ENCODE measurements at regions not wholly inside any gene's neighbourhood (a gene's known extent, or its start where the extent isn't known, plus 50 kb on each side); places are given as distances from the start of the nearest gene placed in this dataset.

- no peak overlapping the region for H3K4me3 ChIP-seq (ENCODE audit: low read depth, low read length)
- TF ChIP-seq, protein P1, sequence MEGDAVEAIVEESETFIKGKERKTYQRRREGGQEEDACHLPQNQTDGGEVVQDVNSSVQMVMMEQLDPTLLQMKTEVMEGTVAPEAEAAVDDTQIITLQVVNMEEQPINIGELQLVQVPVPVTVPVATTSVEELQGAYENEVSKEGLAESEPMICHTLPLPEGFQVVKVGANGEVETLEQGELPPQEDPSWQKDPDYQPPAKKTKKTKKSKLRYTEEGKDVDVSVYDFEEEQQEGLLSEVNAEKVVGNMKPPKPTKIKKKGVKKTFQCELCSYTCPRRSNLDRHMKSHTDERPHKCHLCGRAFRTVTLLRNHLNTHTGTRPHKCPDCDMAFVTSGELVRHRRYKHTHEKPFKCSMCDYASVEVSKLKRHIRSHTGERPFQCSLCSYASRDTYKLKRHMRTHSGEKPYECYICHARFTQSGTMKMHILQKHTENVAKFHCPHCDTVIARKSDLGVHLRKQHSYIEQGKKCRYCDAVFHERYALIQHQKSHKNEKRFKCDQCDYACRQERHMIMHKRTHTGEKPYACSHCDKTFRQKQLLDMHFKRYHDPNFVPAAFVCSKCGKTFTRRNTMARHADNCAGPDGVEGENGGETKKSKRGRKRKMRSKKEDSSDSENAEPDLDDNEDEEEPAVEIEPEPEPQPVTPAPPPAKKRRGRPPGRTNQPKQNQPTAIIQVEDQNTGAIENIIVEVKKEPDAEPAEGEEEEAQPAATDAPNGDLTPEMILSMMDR (IDR thresholded peaks at IDR 0.05; ENCODE audit: low read depth, low read length) = no peak
- no peak for TF ChIP-seq MYC (IDR thresholded peaks at IDR 0.05; ENCODE audit: low read depth, low read length)
- TF ChIP-seq, protein P2, sequence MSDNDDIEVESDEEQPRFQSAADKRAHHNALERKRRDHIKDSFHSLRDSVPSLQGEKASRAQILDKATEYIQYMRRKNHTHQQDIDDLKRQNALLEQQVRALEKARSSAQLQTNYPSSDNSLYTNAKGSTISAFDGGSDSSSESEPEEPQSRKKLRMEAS (IDR thresholded peaks at IDR 0.05; ENCODE audit: low read depth, low read length) = no peak
- no peak for TF ChIP-seq POLR2A (IDR thresholded peaks at IDR 0.05; ENCODE audit: extremely low read depth, insufficient read length)
- peak; percentile 2 for DNase-seq (ENCODE audit: low read depth)
These were observed 461.9 kb upstream of the CDH7 start for GRCh38 chr18:65288908-65289307.

- DNase-seq (ENCODE audit: low read depth) = no peak
- TF ChIP-seq POLR2A (IDR thresholded peaks at IDR 0.05; ENCODE audit: extremely low read depth, insufficient read length) (no peak), MYC (IDR thresholded peaks at IDR 0.05; ENCODE audit: low read depth, low read length) (no peak)
- TF ChIP-seq, protein P2 (IDR thresholded peaks at IDR 0.05; ENCODE audit: low read depth, low read length) = no peak
- TF ChIP-seq, protein P1 (IDR thresholded peaks at IDR 0.05; ENCODE audit: low read depth, low read length) = no peak
- no peak overlapping the region for H3K4me3 ChIP-seq (ENCODE audit: low read depth, low read length)
These were observed 463.2 kb upstream of the CDH7 start for GRCh38 chr18:65287652-65288051.

- TF ChIP-seq POLR2A (IDR thresholded peaks at IDR 0.05; ENCODE audit: extremely low read depth, insufficient read length) (no peak), MYC (IDR thresholded peaks at IDR 0.05; ENCODE audit: low read depth, low read length) (no peak)
- TF ChIP-seq, protein P2 (IDR thresholded peaks at IDR 0.05; ENCODE audit: low read depth, low read length) = no peak
- TF ChIP-seq, protein P1 (IDR thresholded peaks at IDR 0.05; ENCODE audit: low read depth, low read length) = no peak
- no peak for DNase-seq (ENCODE audit: low read depth)
These were observed 468.7 kb upstream of the CDH7 start for GRCh38 chr18:65282096-65282495.

DNA sequence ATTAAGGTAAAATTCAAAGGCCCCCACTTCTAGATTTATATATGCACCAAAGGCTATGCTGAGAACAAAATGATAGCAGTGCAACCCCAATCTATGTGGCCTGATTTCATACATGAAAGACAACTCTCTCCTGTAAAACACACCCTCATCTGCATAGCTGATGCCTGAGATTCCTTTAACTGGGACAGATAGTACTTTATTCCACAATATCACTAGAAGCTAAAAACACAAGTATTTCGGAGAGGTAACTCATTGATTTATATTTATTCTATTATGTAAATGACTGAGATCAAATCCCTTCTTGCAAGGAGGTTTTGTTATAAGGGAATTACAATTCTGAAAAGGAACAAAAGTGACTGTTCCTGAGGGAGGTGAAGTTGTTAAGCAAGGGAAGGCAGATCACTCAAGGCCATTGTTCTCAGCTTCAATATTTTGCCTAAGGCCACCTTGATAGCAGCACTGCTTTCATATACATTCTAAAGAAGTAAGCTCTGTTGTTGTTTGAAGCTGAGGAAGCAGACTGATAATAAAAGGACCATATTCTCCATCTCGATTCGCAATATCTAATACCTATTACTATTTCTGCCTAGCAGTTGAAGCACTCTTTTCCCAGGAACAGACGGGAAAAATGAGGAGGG lies 471.0 kb upstream of the CDH7 start:
- no peak overlapping the region for H3K4me3 ChIP-seq (ENCODE audit: low read depth, low read length)
- TF ChIP-seq, protein P2 (IDR thresholded peaks at IDR 0.05; ENCODE audit: low read depth, low read length) = no peak
- no peak for TF ChIP-seq POLR2A (IDR thresholded peaks at IDR 0.05; ENCODE audit: extremely low read depth, insufficient read length)
- TF ChIP-seq, protein P1 (IDR thresholded peaks at IDR 0.05; ENCODE audit: low read depth, low read length) = no peak
- no peak for TF ChIP-seq MYC (IDR thresholded peaks at IDR 0.05; ENCODE audit: low read depth, low read length)
- no peak for DNase-seq (ENCODE audit: low read depth)

More at GRCh38 chr18:65282096-65282495, 468.7 kb upstream of the CDH7 start:
- H3K4me3 ChIP-seq (ENCODE audit: low read depth, low read length) = no peak overlapping the region

GRCh38 chr18:65278939-65279667 lies 471.7 kb upstream of the CDH7 start:
- TF ChIP-seq MYC (IDR thresholded peaks at IDR 0.05; ENCODE audit: low read depth, low read length) (no peak), POLR2A (IDR thresholded peaks at IDR 0.05; ENCODE audit: extremely low read depth, insufficient read length) (no peak)
- TF ChIP-seq, protein P2 (IDR thresholded peaks at IDR 0.05; ENCODE audit: low read depth, low read length) = no peak
- TF ChIP-seq, protein P1 (IDR thresholded peaks at IDR 0.05; ENCODE audit: low read depth, low read length) = no peak
- no peak overlapping the region for H3K4me3 ChIP-seq (ENCODE audit: low read depth, low read length)
- DNase-seq (ENCODE audit: low read depth) = no peak
